Right lobe of liver (tissue), 4 donors: ENCODE measurements at regions not wholly inside any gene's neighbourhood (a gene's known extent, or its start where the extent isn't known, plus 50 kb on each side); places are given as distances from the start of the nearest gene placed in this dataset.

Source experiments
- CTCF ChIP-seq, 4 donors: fragments of 200-600 bp in 3 of 4; fragments of 450-650 bp in 1 of 4; IDR thresholded peaks; one replicate each; pipeline versions ENCODE4 v1.5.1 to v1.8.0; 2016 to 2022; ENCODE audit warnings: antibody characterized with exemption in 4 of 4, mild to moderate bottlenecking in 2 of 4
- POLR2A ChIP-seq: fragments of 450-650 bp; IDR thresholded peaks from one replicate; pipeline ENCODE4 v1.6.1; 2017; ENCODE audit warnings: antibody characterized with exemption, mild to moderate bottlenecking
- donor health status: DM: no; HTN: no; CAD: no.
- donor health status: DM: no; HTN: no; CAD: no.
- donor health status: DM: no; HTN: yes; CAD: no.

GRCh38 chr7:96486681-96487080 lies 164.8 kb upstream of the SLC25A13 start:
- TF ChIP-seq CTCF (IDR thresholded peaks at IDR 0.05) (no peak), POLR2A (no peak)
